ENCODE measurements at regions not wholly inside any gene's neighbourhood (a gene's known extent, or its start where the extent isn't known, plus 50 kb on each side); places are given as distances from the start of the nearest gene placed in this dataset.

GRCh38 chr13:83298617-83299016, 583.7 kb downstream of the SLITRK1 start:
- DNase-seq: no peak
- H3K27me3 ChIP-seq (ENCODE audit: control insufficient read depth, insufficient read depth, low read length): no peaks in the 10 kb centered on the region
- no peaks in the 10 kb centered on the region for H3K36me3 ChIP-seq (ENCODE audit: control insufficient read depth, insufficient read depth, low read length)
- WGBS (ENCODE audit: insufficient coverage, low lambda C conversion rate): 100% methylated on average over 1 of the region's 1 CpG
- no peaks in the 10 kb centered on the region for H3K4me1 ChIP-seq (ENCODE audit: control insufficient read depth, insufficient read depth, low read length)
- no peak overlapping the region for H3K27ac ChIP-seq (ENCODE audit: low read length)
- no peaks in the 10 kb centered on the region for H3K9me3 ChIP-seq (ENCODE audit: control insufficient read depth, low read depth, low read length)
- no peak overlapping the region for H3K4me3 ChIP-seq (ENCODE audit: low read length)

GRCh38 chr13:83297586-83298290, 584.5 kb downstream of the SLITRK1 start:
- DNase-seq: no peak
- WGBS (ENCODE audit: insufficient coverage, low lambda C conversion rate): 100% methylated on average over 1 of the region's 8 CpGs
- Histone ChIP-seq H3K4me3 (ENCODE audit: low read length) (no peak overlapping the region), H3K27ac (ENCODE audit: low read length) (no peak overlapping the region), H3K4me1 (ENCODE audit: control insufficient read depth, insufficient read depth, low read length) (no peaks in the 10 kb centered on the region), H3K36me3 (ENCODE audit: control insufficient read depth, insufficient read depth, low read length) (no peaks in the 10 kb centered on the region), H3K9me3 (ENCODE audit: control insufficient read depth, low read depth, low read length) (no peaks in the 10 kb centered on the region), H3K27me3 (ENCODE audit: control insufficient read depth, insufficient read depth, low read length) (no peaks in the 10 kb centered on the region)

- Histone ChIP-seq H3K27ac (ENCODE audit: low read length) (no peak overlapping the region), H3K27me3 (ENCODE audit: control insufficient read depth, insufficient read depth, low read length) (no peaks in the 10 kb centered on the region), H3K4me3 (ENCODE audit: low read length) (no peak overlapping the region), H3K4me1 (ENCODE audit: control insufficient read depth, insufficient read depth, low read length) (no peaks in the 10 kb centered on the region), H3K9me3 (ENCODE audit: control insufficient read depth, low read depth, low read length) (no peaks in the 10 kb centered on the region), H3K36me3 (ENCODE audit: control insufficient read depth, insufficient read depth, low read length) (no peaks in the 10 kb centered on the region)
- DNase-seq: no peak
Measured at GRCh38 chr13:83295686-83296085, 586.6 kb downstream of the SLITRK1 start.

- no peaks in the 10 kb centered on the region for H3K4me1 ChIP-seq (ENCODE audit: control insufficient read depth, insufficient read depth, low read length)
- no peaks in the 10 kb centered on the region for H3K9me3 ChIP-seq (ENCODE audit: control insufficient read depth, low read depth, low read length)
- no peak for DNase-seq
- H3K27ac ChIP-seq (ENCODE audit: low read length): no peak overlapping the region
- no peak overlapping the region for H3K4me3 ChIP-seq (ENCODE audit: low read length)
- no peaks in the 10 kb centered on the region for H3K27me3 ChIP-seq (ENCODE audit: control insufficient read depth, insufficient read depth, low read length)
- H3K36me3 ChIP-seq (ENCODE audit: control insufficient read depth, insufficient read depth, low read length): no peaks in the 10 kb centered on the region
Measured at GRCh38 chr13:83286737-83287136, 595.5 kb downstream of the SLITRK1 start.

GRCh38 chr13:83281654-83282053, 600.6 kb downstream of the SLITRK1 start:
- WGBS (ENCODE audit: insufficient coverage, low lambda C conversion rate): 43% methylated on average over 1 of the region's 1 CpG
- Histone ChIP-seq H3K27me3 (ENCODE audit: control insufficient read depth, insufficient read depth, low read length) (no peaks in the 10 kb centered on the region), H3K9me3 (ENCODE audit: control insufficient read depth, low read depth, low read length) (no peaks in the 10 kb centered on the region)

GRCh38 chr13:83274679-83275078, 607.6 kb downstream of the SLITRK1 start:
- Histone ChIP-seq H3K27ac (ENCODE audit: low read length) (no peak overlapping the region), H3K27me3 (ENCODE audit: control insufficient read depth, insufficient read depth, low read length) (no peaks in the 10 kb centered on the region), H3K36me3 (ENCODE audit: control insufficient read depth, insufficient read depth, low read length) (no peaks in the 10 kb centered on the region), H3K4me1 (ENCODE audit: control insufficient read depth, insufficient read depth, low read length) (no peaks in the 10 kb centered on the region), H3K4me3 (ENCODE audit: low read length) (no peak overlapping the region), H3K9me3 (ENCODE audit: control insufficient read depth, low read depth, low read length) (no peaks in the 10 kb centered on the region)
- no peak for DNase-seq

More at GRCh38 chr13:83281654-83282053, 600.6 kb downstream of the SLITRK1 start:
- no peak for DNase-seq
- Histone ChIP-seq H3K27ac (ENCODE audit: low read length) (no peak overlapping the region), H3K36me3 (ENCODE audit: control insufficient read depth, insufficient read depth, low read length) (no peaks in the 10 kb centered on the region), H3K4me3 (ENCODE audit: low read length) (no peak overlapping the region), H3K4me1 (ENCODE audit: control insufficient read depth, insufficient read depth, low read length) (no peaks in the 10 kb centered on the region)

- Histone ChIP-seq H3K4me3 (ENCODE audit: low read length) (no peak overlapping the region), H3K27ac (ENCODE audit: low read length) (no peak overlapping the region), H3K4me1 (ENCODE audit: control insufficient read depth, insufficient read depth, low read length) (no peaks in the 10 kb centered on the region), H3K36me3 (ENCODE audit: control insufficient read depth, insufficient read depth, low read length) (no peaks in the 10 kb centered on the region), H3K27me3 (ENCODE audit: control insufficient read depth, insufficient read depth, low read length) (no peaks in the 10 kb centered on the region), H3K9me3 (ENCODE audit: control insufficient read depth, low read depth, low read length) (no peaks in the 10 kb centered on the region)
- DNase-seq: no peak
- 80% methylated on average over 1 of the region's 1 CpG for WGBS (ENCODE audit: insufficient coverage, low lambda C conversion rate)
Measured at GRCh38 chr13:83272652-83273240, 609.5 kb downstream of the SLITRK1 start.

- Histone ChIP-seq H3K9me3 (ENCODE audit: control insufficient read depth, low read depth, low read length) (no peaks in the 10 kb centered on the region), H3K27ac (ENCODE audit: low read length) (no peak overlapping the region), H3K27me3 (ENCODE audit: control insufficient read depth, insufficient read depth, low read length) (no peaks in the 10 kb centered on the region), H3K36me3 (ENCODE audit: control insufficient read depth, insufficient read depth, low read length) (no peaks in the 10 kb centered on the region), H3K4me1 (ENCODE audit: control insufficient read depth, insufficient read depth, low read length) (no peaks in the 10 kb centered on the region), H3K4me3 (ENCODE audit: low read length) (no peak overlapping the region)
- WGBS (ENCODE audit: insufficient coverage, low lambda C conversion rate): 78% methylated on average over 1 of the region's 1 CpG
- DNase-seq: no peak
Measured at GRCh38 chr13:83272076-83272475, 610.2 kb downstream of the SLITRK1 start.

- no CpG with 5 or more reads among the region's 5 CpGs for WGBS (ENCODE audit: insufficient coverage, low lambda C conversion rate)
- no peak overlapping the region for H3K27ac ChIP-seq (ENCODE audit: low read length)
Measured at GRCh38 chr13:83265279-83265678, 617.0 kb downstream of the SLITRK1 start.

GRCh38 chr13:83248751-83249150, 633.5 kb downstream of the SLITRK1 start:
- H3K4me3 ChIP-seq (ENCODE audit: low read length): no peak overlapping the region
- H3K9me3 ChIP-seq (ENCODE audit: control insufficient read depth, low read depth, low read length): no peaks in the 10 kb centered on the region
- no peaks in the 10 kb centered on the region for H3K4me1 ChIP-seq (ENCODE audit: control insufficient read depth, insufficient read depth, low read length)
- DNase-seq: no peak
- H3K27ac ChIP-seq (ENCODE audit: low read length): no peak overlapping the region
- no peaks in the 10 kb centered on the region for H3K36me3 ChIP-seq (ENCODE audit: control insufficient read depth, insufficient read depth, low read length)
- WGBS (ENCODE audit: insufficient coverage, low lambda C conversion rate): no CpG with 5 or more reads among the region's 6 CpGs
- no peaks in the 10 kb centered on the region for H3K27me3 ChIP-seq (ENCODE audit: control insufficient read depth, insufficient read depth, low read length)

More at GRCh38 chr13:83265279-83265678, 617.0 kb downstream of the SLITRK1 start:
- no peaks in the 10 kb centered on the region for H3K9me3 ChIP-seq (ENCODE audit: control insufficient read depth, low read depth, low read length)
- no peaks in the 10 kb centered on the region for H3K36me3 ChIP-seq (ENCODE audit: control insufficient read depth, insufficient read depth, low read length)
- H3K27me3 ChIP-seq (ENCODE audit: control insufficient read depth, insufficient read depth, low read length): no peaks in the 10 kb centered on the region
- H3K4me3 ChIP-seq (ENCODE audit: low read length): no peak overlapping the region
- H3K4me1 ChIP-seq (ENCODE audit: control insufficient read depth, insufficient read depth, low read length): no peaks in the 10 kb centered on the region
- no peak for DNase-seq

GRCh38 chr13:83232626-83233025, 649.6 kb downstream of the SLITRK1 start:
- H3K36me3 ChIP-seq (ENCODE audit: control insufficient read depth, insufficient read depth, low read length): no peaks in the 10 kb centered on the region
- no peaks in the 10 kb centered on the region for H3K9me3 ChIP-seq (ENCODE audit: control insufficient read depth, low read depth, low read length)
- DNase-seq: no peak
- no peak overlapping the region for H3K4me3 ChIP-seq (ENCODE audit: low read length)
- WGBS (ENCODE audit: insufficient coverage, low lambda C conversion rate): no CpG with 5 or more reads among the region's 1 CpG
- no peaks in the 10 kb centered on the region for H3K4me1 ChIP-seq (ENCODE audit: control insufficient read depth, insufficient read depth, low read length)
- H3K27me3 ChIP-seq (ENCODE audit: control insufficient read depth, insufficient read depth, low read length): no peaks in the 10 kb centered on the region
- no peak overlapping the region for H3K27ac ChIP-seq (ENCODE audit: low read length)
